GM03348 (cell line): ENCODE measurements at regions not wholly inside any gene's neighbourhood (a gene's known extent, or its start where the extent isn't known, plus 50 kb on each side); places are given as distances from the start of the nearest gene placed in this dataset.
A peak's percentile ranks its signal among the peaks of the same experiment; 100 is the strongest.

Experiments
- DNase-seq: peaks from one replicate; pipeline ENCODE4 v3.0.0; 2012; ENCODE audit warnings: low spot score

GRCh38 chr6:23952245-23952644, 173.8 kb upstream of the NRSN1 start:
- no peak for DNase-seq

- no peak for DNase-seq
These were observed 172.0 kb upstream of the NRSN1 start for GRCh38 chr6:23953976-23954375.

- no peak for DNase-seq
These were observed 169.0 kb upstream of the NRSN1 start for GRCh38 chr6:23957017-23957416.

GRCh38 chr6:23964865-23965264, 161.2 kb upstream of the NRSN1 start:
- no peak for DNase-seq

GRCh38 chr6:23969344-23969743, 156.7 kb upstream of the NRSN1 start:
- no peak for DNase-seq

- no peak for DNase-seq
These were observed 148.3 kb upstream of the NRSN1 start for GRCh38 chr6:23977706-23978105.

GRCh38 chr6:23980965-23981364, 145.1 kb upstream of the NRSN1 start:
- no peak for DNase-seq

- DNase-seq: no peak
These were observed 144.1 kb upstream of the NRSN1 start for GRCh38 chr6:23981923-23982322.

GRCh38 chr6:23983735-23984134, 142.3 kb upstream of the NRSN1 start:
- no peak for DNase-seq

GRCh38 chr6:23985015-23985414, 141.0 kb upstream of the NRSN1 start:
- no peak for DNase-seq

GRCh38 chr6:23989885-23990533, 136.0 kb upstream of the NRSN1 start:
- DNase-seq: no peak

GRCh38 chr6:23994013-23994412, 132.0 kb upstream of the NRSN1 start:
- no peak for DNase-seq

- DNase-seq: peak; percentile 6
These were observed 122.0 kb upstream of the NRSN1 start for GRCh38 chr6:24004062-24004461.

- DNase-seq: no peak
These were observed 121.4 kb upstream of the NRSN1 start for GRCh38 chr6:24004659-24005058.

GRCh38 chr6:24006254-24006653, 119.8 kb upstream of the NRSN1 start:
- no peak for DNase-seq

GRCh38 chr6:24009319-24009718, 116.7 kb upstream of the NRSN1 start:
- DNase-seq: no peak

GRCh38 chr6:24010133-24010532, 115.9 kb upstream of the NRSN1 start:
- no peak for DNase-seq

GRCh38 chr6:24016286-24016685, 109.7 kb upstream of the NRSN1 start:
- DNase-seq: no peak

- no peak for DNase-seq
These were observed 109.2 kb upstream of the NRSN1 start for GRCh38 chr6:24016857-24017256.

- DNase-seq: no peak
These were observed 106.6 kb upstream of the NRSN1 start for GRCh38 chr6:24019393-24019792.

GRCh38 chr6:24019830-24020229, 106.2 kb upstream of the NRSN1 start:
- DNase-seq: no peak

- DNase-seq: no peak
These were observed 100.0 kb upstream of the NRSN1 start for GRCh38 chr6:24026050-24026449.

- no peak for DNase-seq
These were observed 94.5 kb upstream of the NRSN1 start for GRCh38 chr6:24031496-24031895.

- DNase-seq: no peak
These were observed 92.9 kb upstream of the NRSN1 start for GRCh38 chr6:24032896-24033688.
